ENCODE measurements at regions not wholly inside any gene's neighbourhood (a gene's known extent, or its start where the extent isn't known, plus 50 kb on each side); places are given as distances from the start of the nearest gene placed in this dataset.

DNA sequence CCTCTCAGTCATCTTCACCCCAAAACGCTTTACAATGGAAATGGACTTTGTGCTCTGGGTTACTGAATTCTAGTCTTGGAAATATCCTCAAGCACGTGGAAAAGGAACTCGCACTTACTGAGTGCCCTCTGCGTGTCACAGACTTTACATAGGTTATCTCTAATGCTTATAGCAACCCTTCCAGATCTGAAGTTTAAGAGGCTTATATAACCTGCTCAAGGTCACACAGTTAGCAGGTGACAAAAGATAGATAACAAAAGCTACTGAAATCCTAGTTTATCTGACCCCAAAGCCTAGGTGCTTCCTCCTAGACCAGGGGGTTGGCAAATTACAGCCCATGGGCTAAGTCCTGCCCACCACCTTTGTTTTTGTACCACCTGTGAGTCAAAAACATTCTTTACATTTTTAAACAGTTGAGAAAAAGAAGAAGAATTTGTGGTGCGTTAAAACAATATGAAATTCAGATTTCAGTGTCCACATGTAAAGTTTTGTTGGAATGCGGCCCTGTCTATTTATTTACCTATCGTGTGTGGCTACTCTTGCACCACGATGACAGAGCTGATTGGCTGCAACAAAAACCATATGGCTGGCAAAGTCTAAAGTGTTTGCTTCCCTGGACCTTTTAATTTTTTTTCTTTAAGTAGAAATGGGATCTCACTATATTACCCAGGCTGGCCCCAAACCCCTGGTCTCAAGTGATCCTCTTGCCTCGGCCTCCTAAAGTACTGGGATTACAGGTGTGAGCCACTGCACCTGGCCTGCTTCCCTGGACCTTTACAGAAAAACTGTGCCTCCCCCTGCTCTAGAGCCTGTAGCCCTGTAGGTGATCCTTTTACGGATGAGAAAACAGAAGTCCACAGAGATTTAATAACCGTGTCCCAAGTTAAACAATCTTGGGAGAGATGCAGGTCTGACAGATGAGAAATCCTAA lies 110.2 kb upstream of the RREB1 start:
- TF ChIP-seq EP300 (IDR thresholded peaks at IDR 0.05) (no peak), POLR2A (IDR thresholded peaks at IDR 0.05) (no peak)
- TF ChIP-seq, protein P1, sequence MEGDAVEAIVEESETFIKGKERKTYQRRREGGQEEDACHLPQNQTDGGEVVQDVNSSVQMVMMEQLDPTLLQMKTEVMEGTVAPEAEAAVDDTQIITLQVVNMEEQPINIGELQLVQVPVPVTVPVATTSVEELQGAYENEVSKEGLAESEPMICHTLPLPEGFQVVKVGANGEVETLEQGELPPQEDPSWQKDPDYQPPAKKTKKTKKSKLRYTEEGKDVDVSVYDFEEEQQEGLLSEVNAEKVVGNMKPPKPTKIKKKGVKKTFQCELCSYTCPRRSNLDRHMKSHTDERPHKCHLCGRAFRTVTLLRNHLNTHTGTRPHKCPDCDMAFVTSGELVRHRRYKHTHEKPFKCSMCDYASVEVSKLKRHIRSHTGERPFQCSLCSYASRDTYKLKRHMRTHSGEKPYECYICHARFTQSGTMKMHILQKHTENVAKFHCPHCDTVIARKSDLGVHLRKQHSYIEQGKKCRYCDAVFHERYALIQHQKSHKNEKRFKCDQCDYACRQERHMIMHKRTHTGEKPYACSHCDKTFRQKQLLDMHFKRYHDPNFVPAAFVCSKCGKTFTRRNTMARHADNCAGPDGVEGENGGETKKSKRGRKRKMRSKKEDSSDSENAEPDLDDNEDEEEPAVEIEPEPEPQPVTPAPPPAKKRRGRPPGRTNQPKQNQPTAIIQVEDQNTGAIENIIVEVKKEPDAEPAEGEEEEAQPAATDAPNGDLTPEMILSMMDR (IDR thresholded peaks at IDR 0.05), result no peak
